ENCODE measurements at regions not wholly inside any gene's neighbourhood (a gene's known extent, or its start where the extent isn't known, plus 50 kb on each side); places are given as distances from the start of the nearest gene placed in this dataset.

- no peak for TF ChIP-seq CTCF (conservative IDR thresholded peaks at IDR 0.05; ENCODE audit: low read length)
- TF ChIP-seq EZH2phosphoT487 (IDR thresholded peaks at IDR 0.05; ENCODE audit: borderline replicate concordance, low read depth, low read length) = no peak
Measured at GRCh38 chr5:133900534-133901270, 67.7 kb downstream of the C5orf15 start.

Measured in OCI-LY7 (cell line).